ENCODE measurements at regions not wholly inside any gene's neighbourhood (a gene's known extent, or its start where the extent isn't known, plus 50 kb on each side); places are given as distances from the start of the nearest gene placed in this dataset.

- DNase-seq (ENCODE audit: low read depth in 2 of 2), result no peak
- no peak overlapping the region for H3K4me3 ChIP-seq (replicated peaks in 1 of 2; ENCODE audit: low read depth in 2 of 2, low read length in 2 of 2)
- TF ChIP-seq CTCF (IDR thresholded peaks at IDR 0.05; ENCODE audit: low read depth, low read length), result no peak
Measured at GRCh38 chr3:193943851-193944517, 192.0 kb upstream of the HES1 start.

GRCh38 chr3:193944518-193944884 is 191.4 kb upstream of the HES1 start:
- no peak for DNase-seq (ENCODE audit: low read depth in 2 of 2)
- no peak overlapping the region for H3K4me3 ChIP-seq (replicated peaks in 1 of 2; ENCODE audit: low read depth in 2 of 2, low read length in 2 of 2)
- no peak for TF ChIP-seq CTCF (IDR thresholded peaks at IDR 0.05; ENCODE audit: low read depth, low read length)

- DNase-seq (ENCODE audit: low read depth in 2 of 2), result no peak
- H3K4me3 ChIP-seq (replicated peaks in 1 of 2; ENCODE audit: low read depth in 2 of 2, low read length in 2 of 2), result no peak overlapping the region
- no peak for TF ChIP-seq CTCF (IDR thresholded peaks at IDR 0.05; ENCODE audit: low read depth, low read length)
Measured at GRCh38 chr3:193945143-193945542, 190.8 kb upstream of the HES1 start.

GRCh38 chr3:193946945-193947344 is 189.0 kb upstream of the HES1 start:
- no peak overlapping the region for H3K4me3 ChIP-seq (replicated peaks in 1 of 2; ENCODE audit: low read depth in 2 of 2, low read length in 2 of 2)
- no peak for TF ChIP-seq CTCF (IDR thresholded peaks at IDR 0.05; ENCODE audit: low read depth, low read length)
- peak in 1 of 2 donors; percentile 5 for DNase-seq (ENCODE audit: low read depth in 2 of 2)

- DNase-seq (ENCODE audit: low read depth in 2 of 2), result no peak
- H3K4me3 ChIP-seq (replicated peaks in 1 of 2; ENCODE audit: low read depth in 2 of 2, low read length in 2 of 2), result no peak overlapping the region
- TF ChIP-seq CTCF (IDR thresholded peaks at IDR 0.05; ENCODE audit: low read depth, low read length), result no peak
Measured at GRCh38 chr3:193947596-193947995, 188.4 kb upstream of the HES1 start.

GRCh38 chr3:193948459-193948858 is 187.5 kb upstream of the HES1 start:
- no peak for TF ChIP-seq CTCF (IDR thresholded peaks at IDR 0.05; ENCODE audit: low read depth, low read length)
- H3K4me3 ChIP-seq (replicated peaks in 1 of 2; ENCODE audit: low read depth in 2 of 2, low read length in 2 of 2), result no peak overlapping the region
- DNase-seq (ENCODE audit: low read depth in 2 of 2), result no peak

- H3K4me3 ChIP-seq (replicated peaks in 1 of 2; ENCODE audit: low read depth in 2 of 2, low read length in 2 of 2), result no peak overlapping the region
- DNase-seq (ENCODE audit: low read depth in 2 of 2), result no peak
- TF ChIP-seq CTCF (IDR thresholded peaks at IDR 0.05; ENCODE audit: low read depth, low read length), result no peak
Measured at GRCh38 chr3:193951859-193952258, 184.1 kb upstream of the HES1 start.
